ENCODE measurements at regions not wholly inside any gene's neighbourhood (a gene's known extent, or its start where the extent isn't known, plus 50 kb on each side); places are given as distances from the start of the nearest gene placed in this dataset.

GRCh38 chr2:122357998-122358397, 602.5 kb downstream of the TSN start:
- Histone ChIP-seq H3K4me3 (no peak overlapping the region), H3K79me2 (ENCODE audit: low read depth) (no peaks in the 10 kb centered on the region), H3K4me1 (replicated peaks; ENCODE audit: insufficient read depth) (no peaks in the 10 kb centered on the region), H3K9me2 (ENCODE audit: insufficient read depth) (no peaks in the 10 kb centered on the region), H3K9me3 (ENCODE audit: insufficient read depth, low read depth) (no peaks in the 10 kb centered on the region), H2AFZ (no peak overlapping the region), H3K4me2 (no peak overlapping the region), H3K36me3 (ENCODE audit: low read depth) (no peaks in the 10 kb centered on the region), H4K20me1 (ENCODE audit: insufficient read depth) (no peaks in the 10 kb centered on the region), H3F3A (ENCODE audit: insufficient read depth, low read depth) (no peaks in the 10 kb centered on the region), H3K27me3 (ENCODE audit: insufficient read depth, low read depth) (peaks cover 10% of the 10 kb centered on the region; the same call in 1 of the 2 replicates), H3K27ac (no peak overlapping the region)
- CTCF ChIA-PET: no interaction called here
- BruUV-seq (replicated peaks): no TSS peak
- DNase-seq: no peak
- intact Hi-C loops (cut with micrococcal nuclease; ENCODE audit: unreplicated experiment): no loop called here
- no peak for TF ChIP-seq EZH2 (IDR thresholded peaks at IDR 0.05; ENCODE audit: low read depth)
- no peak for TF ChIP-seq CTCF (conservative IDR thresholded peaks at IDR 0.05)
- POLR2A ChIA-PET (ENCODE audit: unreplicated experiment): no interaction called here

- no peaks in the 10 kb centered on the region for H4K20me1 ChIP-seq (ENCODE audit: insufficient read depth)
- H2AFZ ChIP-seq: no peak overlapping the region
- H3K9me3 ChIP-seq (ENCODE audit: insufficient read depth, low read depth): no peaks in the 10 kb centered on the region
- ChIA-PET POLR2A (ENCODE audit: unreplicated experiment) (no interaction called here), CTCF (no interaction called here)
- peaks cover 13% of the 10 kb centered on the region; the same call in 1 of the 2 replicates for H3K27me3 ChIP-seq (ENCODE audit: insufficient read depth, low read depth)
- H3K79me2 ChIP-seq (ENCODE audit: low read depth): no peaks in the 10 kb centered on the region
- no peaks in the 10 kb centered on the region for H3K4me1 ChIP-seq (replicated peaks; ENCODE audit: insufficient read depth)
- no peaks in the 10 kb centered on the region for H3F3A ChIP-seq (ENCODE audit: insufficient read depth, low read depth)
- intact Hi-C loops (cut with micrococcal nuclease; ENCODE audit: unreplicated experiment): no loop called here
- no peaks in the 10 kb centered on the region for H3K9me2 ChIP-seq (ENCODE audit: insufficient read depth)
- H3K27ac ChIP-seq: no peak overlapping the region
- no peak for TF ChIP-seq CTCF (conservative IDR thresholded peaks at IDR 0.05)
- TF ChIP-seq EZH2 (IDR thresholded peaks at IDR 0.05; ENCODE audit: low read depth): no peak
- no peak overlapping the region for H3K4me2 ChIP-seq
- H3K4me3 ChIP-seq: no peak overlapping the region
- H3K36me3 ChIP-seq (ENCODE audit: low read depth): no peaks in the 10 kb centered on the region
- no peak for DNase-seq
- BruUV-seq (replicated peaks): no TSS peak
These were observed 603.3 kb downstream of the TSN start for GRCh38 chr2:122358729-122359128.

- BruUV-seq (replicated peaks): no TSS peak
These were observed 608.4 kb downstream of the TSN start for GRCh38 chr2:122363885-122364284.

More at GRCh38 chr2:122363885-122364284, 608.4 kb downstream of the TSN start:
- H4K20me1 ChIP-seq (ENCODE audit: insufficient read depth): no peaks in the 10 kb centered on the region
- no peak overlapping the region for H3K4me2 ChIP-seq
- no peaks in the 10 kb centered on the region for H3F3A ChIP-seq (ENCODE audit: insufficient read depth, low read depth)
- no peaks in the 10 kb centered on the region for H3K79me2 ChIP-seq (ENCODE audit: low read depth)
- TF ChIP-seq EZH2 (IDR thresholded peaks at IDR 0.05; ENCODE audit: low read depth) (no peak), CTCF (conservative IDR thresholded peaks at IDR 0.05) (no peak)
- no peaks in the 10 kb centered on the region for H3K4me1 ChIP-seq (replicated peaks; ENCODE audit: insufficient read depth)
- H3K27me3 ChIP-seq (ENCODE audit: insufficient read depth, low read depth): peaks cover 18% of the 10 kb centered on the region; the same call in 1 of the 2 replicates
- H3K27ac ChIP-seq: no peak overlapping the region
- POLR2A ChIA-PET (ENCODE audit: unreplicated experiment): no interaction called here
- no peak overlapping the region for H3K4me3 ChIP-seq
- H3K36me3 ChIP-seq (ENCODE audit: low read depth): no peaks in the 10 kb centered on the region
- CTCF ChIA-PET: no interaction called here
- no peak overlapping the region for H2AFZ ChIP-seq
- H3K9me2 ChIP-seq (ENCODE audit: insufficient read depth): no peaks in the 10 kb centered on the region
- no peaks in the 10 kb centered on the region for H3K9me3 ChIP-seq (ENCODE audit: insufficient read depth, low read depth)
- intact Hi-C loops (cut with micrococcal nuclease; ENCODE audit: unreplicated experiment): no loop called here
- DNase-seq: no peak

Measured in PC-9 (cell line).